Panc1 (cell line): ENCODE measurements at regions not wholly inside any gene's neighbourhood (a gene's known extent, or its start where the extent isn't known, plus 50 kb on each side); places are given as distances from the start of the nearest gene placed in this dataset.

Experiments used
- CTCF ChIP-seq: fragments of 450-650 bp; IDR thresholded peaks from 2 replicates; pipeline ENCODE4 v1.5.1; 2017; ENCODE audit warnings: mild to moderate bottlenecking
- POLR2AphosphoS5 ChIP-seq: IDR thresholded peaks from 2 replicates; pipeline ENCODE4 v1.6.1; 2012; ENCODE audit warnings: mild to moderate bottlenecking, low read depth, low read length, moderate library complexity
- SIN3A ChIP-seq: IDR thresholded peaks from 2 replicates; pipeline ENCODE4 v1.6.1; 2012; ENCODE audit warnings: low read depth, mild to moderate bottlenecking, low read length, moderate library complexity, borderline replicate concordance; ENCODE audit not compliant: insufficient read depth

DNA sequence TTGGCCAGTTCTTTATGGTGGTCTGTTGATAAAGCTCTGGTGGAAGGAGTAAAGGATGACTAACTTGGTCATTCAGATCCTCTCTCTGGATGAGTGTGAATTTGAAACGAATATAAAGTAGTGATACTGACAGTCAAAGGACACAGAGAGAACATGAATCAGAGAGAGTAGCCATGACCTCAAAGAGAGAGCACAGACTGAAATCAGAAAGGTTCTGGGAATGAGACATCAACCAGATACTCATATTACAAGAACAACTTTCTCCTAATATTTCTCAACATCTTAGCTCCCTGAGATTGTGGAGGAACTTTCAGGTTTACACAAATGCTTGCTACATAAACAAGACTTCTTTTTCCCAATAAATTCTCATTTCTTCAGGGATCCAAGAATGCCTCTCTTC, 849.1 kb upstream of the CHAC2 start:
- TF ChIP-seq SIN3A (no peak), POLR2AphosphoS5 (no peak), CTCF (no peak)
